HCT116 (cell line): ENCODE measurements at regions not wholly inside any gene's neighbourhood (a gene's known extent, or its start where the extent isn't known, plus 50 kb on each side); places are given as distances from the start of the nearest gene placed in this dataset.

Experiments used
- FOSL1 ChIP-seq: IDR thresholded peaks from 2 replicates; pipeline ENCODE4 v1.6.1; 2012; ENCODE audit warnings: low read depth
- REST ChIP-seq: IDR thresholded peaks from 2 replicates; pipeline ENCODE4 v1.6.1; 2012; ENCODE audit warnings: low read depth
- TF ChIP-seq, protein P1 (sequence below): IDR thresholded peaks from 2 replicates; pipeline ENCODE4 v1.6.1; 2012

GRCh38 chr16:9225527-9226316, 134.3 kb downstream of the HAPSTR1 start:
- TF ChIP-seq FOSL1 (no peak), REST (no peak)
- TF ChIP-seq, protein P1, sequence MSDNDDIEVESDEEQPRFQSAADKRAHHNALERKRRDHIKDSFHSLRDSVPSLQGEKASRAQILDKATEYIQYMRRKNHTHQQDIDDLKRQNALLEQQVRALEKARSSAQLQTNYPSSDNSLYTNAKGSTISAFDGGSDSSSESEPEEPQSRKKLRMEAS = no peak
